K562 (cell line): ENCODE measurements at regions not wholly inside any gene's neighbourhood (a gene's known extent, or its start where the extent isn't known, plus 50 kb on each side); places are given as distances from the start of the nearest gene placed in this dataset.

ENCODE experiments used
- ATAC-seq: fragments of 200-7000 bp; cut with Tn5 transposase; 3 replicates; pipeline ENCODE4 v1.9.1; 2020; ENCODE audit warnings: moderate library complexity
- BruUV-seq: library from RNA; stranded (reverse); fragments of 400-500 nt; replicated peaks from 2 replicates; lab custom pipeline; 2021; lab: Mats Ljungman, UMichigan
- CTCF ChIA-PET: fragments of 300-600 bp; formaldehyde crosslinking; extraction: SDS; loops from one replicate; lab custom pipeline; 2021; ENCODE audit warnings: low intra/inter-chr PET ratio; lab: Yijun Ruan, JAX
- POLR2A ChIA-PET: fragments of 300-600, 350-650 bp; sonication (Branson Sonifier 250); formaldehyde crosslinking; extraction: SDS; loops from one replicate; lab custom pipeline; 2021; ENCODE audit warnings: antibody characterized with exemption, inconsistent platforms; lab: Yijun Ruan, JAX
- DNase-seq, 4 experiments: peaks; one replicate each; pipeline versions ENCODE4 v3.0.0 to v3.0.0-alpha.2; 2011 to 2018; ENCODE audit warnings: low spot score in 3 of 4, mixed read lengths in 3 of 4; ENCODE audit errors: extremely low read depth in 1 of 4
- FAIRE-seq: peaks from 2 replicates; lab custom pipeline; 2011; peaks lifted over from hg19 to GRCh38; lab: Jason Lieb, UNC
- H2AFZ ChIP-seq: 2 replicates; pipeline ENCODE4 v1.6.0; 2011; ENCODE audit warnings: low read depth, low read length, control low read depth, inconsistent platforms
- H3K27ac ChIP-seq: fragments of 200-600 bp; 3 replicates; pipeline ENCODE4 v1.8.0; 2011; ENCODE audit warnings: low read depth, mild to moderate bottlenecking, control low read depth, inconsistent platforms, low read length, moderate library complexity, mixed read lengths; ENCODE audit errors: extremely low read depth
- H3K27me3 ChIP-seq, 2 experiments: fragments of 300-600 bp in 1 of 2; 2 replicates in 1 of 2; 3 replicates in 1 of 2; pipeline versions ENCODE4 v1.6.0 to v1.8.0; 2011; ENCODE audit warnings: inconsistent platforms in 2 of 2, low read length in 2 of 2, mild to moderate bottlenecking in 1 of 2, mixed read lengths in 1 of 2, moderate library complexity in 1 of 2; ENCODE audit not compliant: control insufficient read depth in 2 of 2, insufficient read depth in 2 of 2
- H3K36me3 ChIP-seq: fragments of 300-600 bp; 3 replicates; pipeline ENCODE4 v1.8.0; 2011; ENCODE audit warnings: mild to moderate bottlenecking, low read length, inconsistent platforms; ENCODE audit not compliant: control insufficient read depth, insufficient read depth
- H3K4me1 ChIP-seq, 2 experiments: fragments of 200-600 bp in 1 of 2; replicated peaks in 1 of 2; 2 replicates in 1 of 2; 3 replicates in 1 of 2; pipeline versions ENCODE4 v1.5.1 to v1.8.0; 2011; ENCODE audit warnings: inconsistent platforms in 2 of 2, low read length in 2 of 2, mild to moderate bottlenecking in 1 of 2, mixed read lengths in 1 of 2, moderate library complexity in 1 of 2; ENCODE audit not compliant: control insufficient read depth in 2 of 2, insufficient read depth in 2 of 2
- H3K4me2 ChIP-seq: 2 replicates; pipeline ENCODE4 v1.6.1; 2011; ENCODE audit warnings: low read length, control low read depth, inconsistent platforms, mixed read lengths; ENCODE audit not compliant: insufficient read depth
- H3K4me3 ChIP-seq: fragments of 200-600 bp; sonication (generic), shearing (Covaris generic); 2 replicates; pipeline ENCODE4 v1.5.1; 2016; ENCODE audit warnings: control low read depth, inconsistent platforms
- H3K79me2 ChIP-seq: fragments of 200-600 bp; 3 replicates; pipeline ENCODE4 v1.8.0; 2011; ENCODE audit warnings: low read length, inconsistent platforms; ENCODE audit not compliant: control insufficient read depth, insufficient read depth
- H3K9ac ChIP-seq, 2 experiments: 2 replicates each; pipeline versions ENCODE4 v1.6.0 to v1.6.1; 2011; ENCODE audit warnings: low read depth in 2 of 2, low read length in 2 of 2, control low read depth in 1 of 2, inconsistent platforms in 1 of 2, mild to moderate bottlenecking in 1 of 2, mixed read lengths in 1 of 2; ENCODE audit not compliant: insufficient read depth in 1 of 2
- H3K9me1 ChIP-seq: one replicate; pipeline ENCODE4 v1.6.0; 2011; ENCODE audit warnings: inconsistent platforms, mild to moderate bottlenecking, low read length, moderate library complexity; ENCODE audit not compliant: control insufficient read depth, insufficient read depth
- H3K9me3 ChIP-seq: replicated peaks from 2 replicates; pipeline ENCODE4 v1.5.1; 2011; ENCODE audit warnings: low read depth, low read length, inconsistent platforms; ENCODE audit not compliant: control insufficient read depth, insufficient read depth
- H4K20me1 ChIP-seq: replicated peaks from 2 replicates; pipeline ENCODE4 v1.6.1; 2011; ENCODE audit warnings: low read length, inconsistent platforms, mixed read lengths; ENCODE audit not compliant: control insufficient read depth, insufficient read depth
- CBX1 ChIP-seq: sonication (generic); IDR thresholded peaks from 2 replicates; pipeline ENCODE4 v1.6.1; 2016; ENCODE audit warnings: antibody characterized with exemption, low read depth, mild to moderate bottlenecking
- HNRNPH1 ChIP-seq: fragments of 200-400 bp; formaldehyde crosslinking; optimal IDR thresholded peaks from 2 replicates; pipeline ENCODE3; 2017; ENCODE audit warnings: low read depth, mild to moderate bottlenecking, low read length, moderate library complexity
- JUNB ChIP-seq: fragments of 450-650 bp; formaldehyde crosslinking; conservative IDR thresholded peaks from 2 replicates; pipeline ENCODE4 v1.4.0; 2020; ENCODE audit warnings: mild to moderate bottlenecking
- NFRKB ChIP-seq: fragments of 450-650 bp; IDR thresholded peaks from 2 replicates; pipeline ENCODE4 v1.6.1; 2016; ENCODE audit warnings: low read depth
- POLR2H ChIP-seq: IDR thresholded peaks from 2 replicates; pipeline ENCODE4 v1.6.1; 2016; ENCODE audit warnings: missing genetic modification characterization, low read depth, mild to moderate bottlenecking, control low read depth, missing compliant biosample characterization, moderate library complexity
- RBM15 ChIP-seq: fragments of 200-400 bp; formaldehyde crosslinking; IDR thresholded peaks from 2 replicates; pipeline ENCODE4 v1.6.1; 2018; ENCODE audit warnings: mild to moderate bottlenecking, low read length, moderate library complexity; ENCODE audit not compliant: insufficient read depth
- RBM22 ChIP-seq: fragments of 200-400 bp; formaldehyde crosslinking; IDR thresholded peaks from 2 replicates; pipeline ENCODE4 v1.6.1; 2018; ENCODE audit warnings: low read length, low read depth; ENCODE audit not compliant: poor library complexity, severe bottlenecking
- RFX1 ChIP-seq: fragments of 450-650 bp; IDR thresholded peaks from 2 replicates; pipeline ENCODE4 v1.6.1; 2016; ENCODE audit warnings: mild to moderate bottlenecking, moderate library complexity
- WHSC1 ChIP-seq: IDR thresholded peaks from one replicate; pipeline ENCODE4 v1.6.1; 2012; ENCODE audit warnings: low read length, control low read depth, inconsistent platforms
- ZSCAN32 ChIP-seq: fragments of 450-650 bp; formaldehyde crosslinking; IDR thresholded peaks from 2 replicates; pipeline ENCODE4 v1.4.0; 2020; ENCODE audit warnings: mild to moderate bottlenecking, moderate library complexity
- WGBS: fragments of 100-300 bp; shearing (Covaris generic); methylation state at CpG from one replicate; pipeline ENCODE4 v1.1.6; 2016; ENCODE audit warnings: low coverage, mixed read lengths; ENCODE audit not compliant: insufficient coverage; ENCODE audit errors: missing lambda C conversion rate; 5-methylcytosine and 5-hydroxymethylcytosine counted together
- in situ Hi-C: fragments of 300-500 bp; cut with MboI; formaldehyde crosslinking; loops from 4 replicates; pipeline ENCODE4 v1.15.0; 2018; ENCODE audit warnings: inconsistent platforms, mixed read lengths
- intact Hi-C: fragments of 100-400 bp; cut with micrococcal nuclease; formaldehyde crosslinking; loops from 2 replicates; pipeline ENCODE4 v1.14.2; 2022
- TF ChIP-seq, protein P1 (sequence below): fragments of 150-350 bp; conservative IDR thresholded peaks from 2 replicates; pipeline ENCODE4 v1.6.1; 2014; ENCODE audit warnings: low read length
- TF ChIP-seq, protein P2 (sequence below): fragments of 450-650 bp; formaldehyde crosslinking; IDR thresholded peaks from 2 replicates; pipeline ENCODE4 v1.4.0; 2022; ENCODE audit warnings: missing genetic modification characterization
- TF ChIP-seq, protein P3 (sequence below): sonication (generic); formaldehyde crosslinking; IDR thresholded peaks from 2 replicates; pipeline ENCODE4 v1.8.1; 2023; ENCODE audit warnings: mild to moderate bottlenecking, missing genetic modification reagents, moderate library complexity
- TF ChIP-seq, protein P4 (sequence below): fragments of 250-450 bp; sonication (Bioruptor Pico); IDR thresholded peaks from 2 replicates; pipeline ENCODE4 v1.9.0; 2021; ENCODE audit warnings: mild to moderate bottlenecking, inconsistent platforms

DNA sequence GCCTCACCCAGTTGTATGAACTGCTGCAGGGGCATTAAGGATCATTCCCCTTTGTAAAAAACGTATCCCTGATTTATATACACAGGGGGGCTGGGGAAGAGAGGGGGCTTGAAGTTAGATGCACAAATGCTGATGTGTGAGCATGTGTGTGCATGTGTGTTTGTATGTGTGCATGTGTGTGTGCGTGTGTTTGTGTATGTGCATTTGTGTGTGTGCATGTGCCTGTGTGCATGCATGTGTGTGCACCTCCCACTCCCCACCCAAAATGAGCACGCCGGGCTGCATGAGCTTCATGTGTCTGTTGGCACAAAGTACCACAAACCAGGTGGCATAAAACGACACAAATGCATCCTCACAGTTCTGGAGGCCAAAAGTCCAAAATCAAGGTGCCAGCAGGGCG lies 1315.2 kb downstream of the TBC1D22A start:
- no peak overlapping the region for H3K27ac ChIP-seq
- 0% methylated on average over 5 of the region's 6 CpGs for WGBS
- intact Hi-C loops, result no loop called here
- H3K36me3 ChIP-seq, result no peaks in the 10 kb centered on the region
- no TSS peak for BruUV-seq
- H3K27me3 ChIP-seq, result no peaks in the 10 kb centered on the region; a peak in 1 of 5 replicates
- ChIA-PET POLR2A (no interaction called here), CTCF (no interaction called here)
- in situ Hi-C loops, result no loop called here
- H3K9me3 ChIP-seq, result no peaks in the 10 kb centered on the region
- no peak overlapping the region for H3K4me3 ChIP-seq
- H3K9me1 ChIP-seq, result no peaks in the 10 kb centered on the region
- ATAC-seq (no peak), DNase-seq (no peak), FAIRE-seq (no peak)
- no peaks in the 10 kb centered on the region for H4K20me1 ChIP-seq
- H3K9ac ChIP-seq, result no peak overlapping the region
- no peak overlapping the region for H2AFZ ChIP-seq
- no peaks in the 10 kb centered on the region for H3K4me1 ChIP-seq
- no peaks in the 10 kb centered on the region for H3K79me2 ChIP-seq
- no peak overlapping the region for H3K4me2 ChIP-seq
- TF ChIP-seq ZSCAN32 (no peak), HNRNPH1 (no peak), WHSC1 (no peak), RBM15 (no peak), JUNB (CRISPR knock-in tag) (no peak), RFX1 (no peak), RBM22 (no peak), POLR2H (no peak), CBX1 (no peak), NFRKB (no peak)
- TF ChIP-seq, protein P1, sequence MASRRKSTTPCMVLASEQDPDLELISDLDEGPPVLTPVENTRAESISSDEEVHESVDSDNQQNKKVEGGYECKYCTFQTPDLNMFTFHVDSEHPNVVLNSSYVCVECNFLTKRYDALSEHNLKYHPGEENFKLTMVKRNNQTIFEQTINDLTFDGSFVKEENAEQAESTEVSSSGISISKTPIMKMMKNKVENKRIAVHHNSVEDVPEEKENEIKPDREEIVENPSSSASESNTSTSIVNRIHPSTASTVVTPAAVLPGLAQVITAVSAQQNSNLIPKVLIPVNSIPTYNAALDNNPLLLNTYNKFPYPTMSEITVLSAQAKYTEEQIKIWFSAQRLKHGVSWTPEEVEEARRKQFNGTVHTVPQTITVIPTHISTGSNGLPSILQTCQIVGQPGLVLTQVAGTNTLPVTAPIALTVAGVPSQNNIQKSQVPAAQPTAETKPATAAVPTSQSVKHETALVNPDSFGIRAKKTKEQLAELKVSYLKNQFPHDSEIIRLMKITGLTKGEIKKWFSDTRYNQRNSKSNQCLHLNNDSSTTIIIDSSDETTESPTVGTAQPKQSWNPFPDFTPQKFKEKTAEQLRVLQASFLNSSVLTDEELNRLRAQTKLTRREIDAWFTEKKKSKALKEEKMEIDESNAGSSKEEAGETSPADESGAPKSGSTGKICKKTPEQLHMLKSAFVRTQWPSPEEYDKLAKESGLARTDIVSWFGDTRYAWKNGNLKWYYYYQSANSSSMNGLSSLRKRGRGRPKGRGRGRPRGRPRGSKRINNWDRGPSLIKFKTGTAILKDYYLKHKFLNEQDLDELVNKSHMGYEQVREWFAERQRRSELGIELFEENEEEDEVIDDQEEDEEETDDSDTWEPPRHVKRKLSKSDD, result no peak
- TF ChIP-seq, protein P2, sequence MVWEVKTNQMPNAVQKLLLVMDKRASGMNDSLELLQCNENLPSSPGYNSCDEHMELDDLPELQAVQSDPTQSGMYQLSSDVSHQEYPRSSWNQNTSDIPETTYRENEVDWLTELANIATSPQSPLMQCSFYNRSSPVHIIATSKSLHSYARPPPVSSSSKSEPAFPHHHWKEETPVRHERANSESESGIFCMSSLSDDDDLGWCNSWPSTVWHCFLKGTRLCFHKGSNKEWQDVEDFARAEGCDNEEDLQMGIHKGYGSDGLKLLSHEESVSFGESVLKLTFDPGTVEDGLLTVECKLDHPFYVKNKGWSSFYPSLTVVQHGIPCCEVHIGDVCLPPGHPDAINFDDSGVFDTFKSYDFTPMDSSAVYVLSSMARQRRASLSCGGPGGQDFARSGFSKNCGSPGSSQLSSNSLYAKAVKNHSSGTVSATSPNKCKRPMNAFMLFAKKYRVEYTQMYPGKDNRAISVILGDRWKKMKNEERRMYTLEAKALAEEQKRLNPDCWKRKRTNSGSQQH (CRISPR knock-in tag), result no peak
- TF ChIP-seq, protein P3, sequence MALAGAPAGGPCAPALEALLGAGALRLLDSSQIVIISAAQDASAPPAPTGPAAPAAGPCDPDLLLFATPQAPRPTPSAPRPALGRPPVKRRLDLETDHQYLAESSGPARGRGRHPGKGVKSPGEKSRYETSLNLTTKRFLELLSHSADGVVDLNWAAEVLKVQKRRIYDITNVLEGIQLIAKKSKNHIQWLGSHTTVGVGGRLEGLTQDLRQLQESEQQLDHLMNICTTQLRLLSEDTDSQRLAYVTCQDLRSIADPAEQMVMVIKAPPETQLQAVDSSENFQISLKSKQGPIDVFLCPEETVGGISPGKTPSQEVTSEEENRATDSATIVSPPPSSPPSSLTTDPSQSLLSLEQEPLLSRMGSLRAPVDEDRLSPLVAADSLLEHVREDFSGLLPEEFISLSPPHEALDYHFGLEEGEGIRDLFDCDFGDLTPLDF (CRISPR knock-in tag), result no peak
- TF ChIP-seq, protein P4, sequence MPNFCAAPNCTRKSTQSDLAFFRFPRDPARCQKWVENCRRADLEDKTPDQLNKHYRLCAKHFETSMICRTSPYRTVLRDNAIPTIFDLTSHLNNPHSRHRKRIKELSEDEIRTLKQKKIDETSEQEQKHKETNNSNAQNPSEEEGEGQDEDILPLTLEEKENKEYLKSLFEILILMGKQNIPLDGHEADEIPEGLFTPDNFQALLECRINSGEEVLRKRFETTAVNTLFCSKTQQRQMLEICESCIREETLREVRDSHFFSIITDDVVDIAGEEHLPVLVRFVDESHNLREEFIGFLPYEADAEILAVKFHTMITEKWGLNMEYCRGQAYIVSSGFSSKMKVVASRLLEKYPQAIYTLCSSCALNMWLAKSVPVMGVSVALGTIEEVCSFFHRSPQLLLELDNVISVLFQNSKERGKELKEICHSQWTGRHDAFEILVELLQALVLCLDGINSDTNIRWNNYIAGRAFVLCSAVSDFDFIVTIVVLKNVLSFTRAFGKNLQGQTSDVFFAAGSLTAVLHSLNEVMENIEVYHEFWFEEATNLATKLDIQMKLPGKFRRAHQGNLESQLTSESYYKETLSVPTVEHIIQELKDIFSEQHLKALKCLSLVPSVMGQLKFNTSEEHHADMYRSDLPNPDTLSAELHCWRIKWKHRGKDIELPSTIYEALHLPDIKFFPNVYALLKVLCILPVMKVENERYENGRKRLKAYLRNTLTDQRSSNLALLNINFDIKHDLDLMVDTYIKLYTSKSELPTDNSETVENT, result no peak
